ENCODE measurements at regions not wholly inside any gene's neighbourhood (a gene's known extent, or its start where the extent isn't known, plus 50 kb on each side); places are given as distances from the start of the nearest gene placed in this dataset.
"Not testable (repeated sequence)": the region's sequence is repeated elsewhere in the genome, so short reads cannot be mapped to it uniquely, and the experiment has no call there.

DNA sequence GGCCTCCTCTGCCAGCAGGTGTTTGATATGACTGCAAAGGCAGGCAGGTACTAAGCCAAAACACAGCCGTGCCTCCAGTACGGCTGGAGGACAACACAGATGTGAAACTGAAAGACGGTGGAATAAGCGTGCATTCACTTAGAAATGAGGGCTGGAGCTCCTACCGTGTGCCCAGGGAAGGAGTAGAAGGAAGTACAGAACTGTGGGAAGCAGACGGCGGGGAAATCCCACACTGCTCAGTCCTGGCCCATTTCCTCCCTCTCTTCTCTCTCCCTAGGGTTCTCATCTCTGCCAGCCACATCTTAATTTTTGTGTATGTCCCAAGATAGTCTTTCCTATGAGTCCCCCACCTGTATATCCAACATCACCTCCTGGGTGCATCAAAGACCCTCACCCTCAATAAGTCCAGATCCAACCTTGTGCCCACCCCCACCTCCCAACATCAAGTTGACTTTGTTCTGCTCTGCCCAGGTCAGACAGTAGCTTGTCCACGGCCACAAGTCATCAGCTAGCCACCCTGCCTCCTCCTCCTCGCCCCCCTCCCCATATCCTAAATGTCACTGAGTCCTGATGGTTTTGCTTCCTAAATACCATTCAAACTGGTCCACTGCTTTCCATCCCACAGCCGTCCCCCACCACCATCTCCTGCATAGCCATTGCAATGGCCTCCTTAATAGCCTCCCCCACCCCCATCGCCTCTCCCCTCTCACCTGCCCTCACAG, 77.1 kb upstream of the RPL38 start:
- DNase-seq, result no peak

GRCh38 chr17:74126959-74127358, 76.5 kb upstream of the RPL38 start:
- no peak for DNase-seq

DNA sequence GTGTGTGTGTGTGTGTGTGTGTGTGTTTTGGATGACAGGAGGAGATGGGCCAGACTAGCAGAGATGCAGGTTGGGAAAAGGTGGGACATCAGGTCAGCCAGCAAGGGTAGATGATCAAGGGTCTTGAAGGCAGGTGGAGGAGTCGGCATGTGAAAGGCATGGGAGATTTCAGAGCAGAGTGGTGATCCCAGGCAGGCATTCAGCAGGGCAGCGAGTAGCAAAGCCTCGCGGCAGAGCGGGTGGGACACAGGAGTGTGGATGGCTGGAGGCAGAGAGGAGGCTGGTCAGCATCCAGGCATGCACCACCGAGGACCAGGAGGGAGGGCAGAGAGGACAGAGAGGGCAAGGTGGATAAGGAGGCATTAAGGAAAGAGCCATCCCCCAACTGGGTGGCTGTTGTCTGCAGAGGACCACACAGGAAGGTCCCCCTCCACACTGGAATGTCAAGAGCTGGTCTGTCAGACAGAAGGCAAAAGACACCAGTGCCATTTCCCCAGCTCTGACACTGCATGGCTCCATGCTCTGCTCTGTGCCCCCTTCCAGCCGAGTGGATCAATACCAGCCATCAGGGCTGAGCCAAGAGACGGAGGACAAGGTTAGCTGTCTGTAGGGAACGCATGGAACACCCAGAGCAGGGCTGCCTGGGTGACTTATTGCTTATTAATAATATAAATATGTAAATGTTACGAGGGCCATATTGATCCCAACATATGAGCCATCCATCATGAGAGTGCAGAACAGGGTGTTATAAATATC, 74.8 kb upstream of the RPL38 start:
- DNase-seq, result no peak

DNA sequence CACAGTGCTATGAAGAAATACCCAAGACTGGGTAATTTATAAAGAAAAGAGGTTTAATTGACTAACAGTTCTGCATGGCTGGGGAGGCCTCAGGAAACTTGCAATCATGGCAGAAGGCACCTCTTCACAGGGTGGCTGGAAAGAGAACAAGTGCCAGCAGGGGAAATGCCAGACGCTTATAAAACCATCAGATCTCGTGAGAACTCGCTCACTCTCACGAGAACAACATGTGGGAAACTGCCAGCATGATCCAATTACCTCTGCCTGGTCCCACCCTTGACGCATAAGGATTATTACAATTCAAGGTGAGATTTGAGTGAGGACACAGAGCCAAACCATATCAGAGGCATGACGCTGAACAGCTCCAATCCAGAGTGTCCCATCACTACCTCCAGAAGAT, 73.7 kb upstream of the RPL38 start:
- DNase-seq, result not testable (repeated sequence)

DNA sequence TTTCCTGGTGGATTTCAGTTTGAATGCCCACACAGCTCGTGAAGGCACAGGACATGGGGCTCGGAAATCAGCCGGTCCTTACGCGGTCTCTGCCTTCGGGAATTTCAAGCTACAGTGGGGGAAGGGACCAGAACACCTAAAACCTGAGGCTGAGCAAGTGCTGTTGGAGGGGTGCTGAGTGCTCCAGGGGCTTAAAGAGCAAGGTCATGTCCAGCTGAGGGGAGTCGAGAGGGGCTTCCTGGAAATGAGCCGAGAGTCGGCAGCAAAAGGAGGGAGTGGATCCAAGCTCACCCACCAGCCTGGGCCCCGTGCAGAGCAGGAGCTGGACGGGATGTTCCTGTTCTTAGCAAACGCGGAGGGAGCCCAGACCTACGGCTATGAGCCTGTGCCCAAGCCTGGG, 73.2 kb upstream of the RPL38 start:
- no peak for DNase-seq

DNA sequence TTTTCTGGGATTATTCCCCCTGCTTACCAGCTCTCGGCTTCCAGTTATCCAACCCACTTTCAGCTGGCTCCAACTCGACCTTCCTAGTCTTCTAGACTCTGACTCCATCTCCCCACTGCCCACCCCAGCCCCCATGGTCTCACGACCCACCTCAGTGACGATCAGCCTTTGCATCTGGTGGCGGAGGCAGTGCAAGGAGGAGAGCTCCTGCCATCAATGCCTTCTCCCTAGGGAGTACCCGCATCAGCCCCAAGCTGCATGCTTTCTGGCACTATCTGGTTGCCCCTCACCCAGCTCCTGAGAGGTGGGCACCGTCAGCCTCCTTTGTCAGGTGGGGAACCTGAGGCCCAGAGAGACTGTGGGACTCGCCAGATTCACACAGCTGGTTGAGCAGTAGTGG, 72.6 kb upstream of the RPL38 start:
- DNase-seq, result no peak

GRCh38 chr17:74132354-74132753, 71.1 kb upstream of the RPL38 start:
- DNase-seq, result no peak

DNA sequence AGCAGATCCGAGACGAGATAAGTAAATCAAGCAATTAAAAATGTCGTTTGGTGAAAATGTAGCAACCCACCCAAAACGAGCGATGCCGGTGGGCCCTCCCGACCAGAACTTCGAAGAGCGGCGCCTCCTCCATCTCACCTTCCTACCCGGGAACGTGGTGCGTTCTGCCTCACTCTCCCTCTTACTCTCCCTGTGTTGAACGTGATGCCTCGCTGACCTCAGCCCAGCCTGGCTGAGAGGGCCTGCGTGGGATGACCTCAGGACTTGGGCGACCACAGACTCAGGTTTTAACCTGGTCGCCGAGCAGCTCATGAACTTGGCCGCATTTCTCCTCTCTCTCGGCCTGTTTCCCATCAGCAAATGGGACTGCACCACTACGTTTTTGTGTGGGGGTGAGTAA, 69.7 kb upstream of the RPL38 start:
- DNase-seq, result no peak

GRCh38 chr17:74134234-74134633, 69.2 kb upstream of the RPL38 start:
- DNase-seq, result not testable (repeated sequence)

DNA sequence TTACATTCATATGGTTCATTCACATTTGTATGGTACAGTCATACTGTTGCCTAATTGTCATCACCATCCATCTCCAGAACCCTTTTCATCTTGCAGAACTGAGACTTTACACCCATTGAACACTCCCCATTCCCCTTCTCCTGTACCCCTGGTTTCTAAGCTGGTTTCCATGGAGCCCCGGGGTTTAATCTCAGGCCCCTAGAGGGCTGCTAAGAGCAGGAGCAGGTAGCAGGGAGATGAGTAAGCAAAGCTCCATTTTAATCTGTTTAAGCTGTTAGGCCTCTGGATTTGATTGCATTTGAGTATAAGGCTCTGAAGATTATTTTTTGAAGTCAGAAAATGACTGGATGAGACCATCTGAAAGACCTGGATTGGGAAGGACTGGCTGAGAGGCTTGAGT, 68.5 kb upstream of the RPL38 start:
- no peak for DNase-seq

DNA sequence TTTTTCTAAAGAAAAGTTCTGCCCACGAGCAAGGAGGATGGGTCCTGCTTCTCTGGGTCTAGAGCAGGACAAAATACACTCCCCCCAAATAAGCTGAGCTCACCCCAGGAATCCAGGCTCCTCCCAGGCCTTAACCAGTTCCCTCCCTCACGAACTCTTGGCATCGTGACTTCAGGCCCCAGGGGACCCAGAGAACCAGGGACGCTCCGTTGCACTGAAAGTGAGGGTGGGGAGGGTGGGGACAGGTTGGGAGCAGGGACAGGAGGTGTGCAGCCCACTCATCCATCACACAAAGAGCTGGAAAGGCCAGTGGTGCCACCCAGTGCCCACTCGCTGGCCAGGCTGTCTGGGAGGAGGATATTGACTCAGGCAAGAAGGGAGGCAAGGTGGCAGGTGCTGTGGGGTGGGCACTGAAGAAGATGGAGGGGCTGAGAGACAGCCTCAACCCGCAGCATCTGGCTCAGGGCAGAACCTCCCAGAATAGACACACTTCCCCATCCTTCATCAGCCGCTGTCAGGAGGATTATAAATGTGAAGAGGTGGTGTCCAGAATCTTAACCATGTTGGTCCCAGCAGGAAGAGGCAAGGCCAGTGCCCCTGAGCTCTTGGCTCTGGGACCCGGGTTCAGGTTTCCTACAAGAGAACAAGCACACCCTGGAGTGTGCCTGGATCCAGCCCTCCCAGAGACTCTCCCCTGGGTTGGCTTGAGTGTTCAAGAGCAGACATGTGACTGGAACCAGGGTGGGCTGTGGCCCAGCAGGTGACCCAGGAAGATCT, 67.9 kb upstream of the RPL38 start:
- DNase-seq, result no peak

- no peak for DNase-seq
These were observed 66.1 kb upstream of the RPL38 start for GRCh38 chr17:74137416-74137815.

GRCh38 chr17:74139120-74139519, 64.4 kb upstream of the RPL38 start:
- no peak for DNase-seq

GRCh38 chr17:74140282-74140681, 63.2 kb upstream of the RPL38 start:
- no peak for DNase-seq

- no peak for DNase-seq
These were observed 61.9 kb upstream of the RPL38 start for GRCh38 chr17:74141612-74142011.

DNA sequence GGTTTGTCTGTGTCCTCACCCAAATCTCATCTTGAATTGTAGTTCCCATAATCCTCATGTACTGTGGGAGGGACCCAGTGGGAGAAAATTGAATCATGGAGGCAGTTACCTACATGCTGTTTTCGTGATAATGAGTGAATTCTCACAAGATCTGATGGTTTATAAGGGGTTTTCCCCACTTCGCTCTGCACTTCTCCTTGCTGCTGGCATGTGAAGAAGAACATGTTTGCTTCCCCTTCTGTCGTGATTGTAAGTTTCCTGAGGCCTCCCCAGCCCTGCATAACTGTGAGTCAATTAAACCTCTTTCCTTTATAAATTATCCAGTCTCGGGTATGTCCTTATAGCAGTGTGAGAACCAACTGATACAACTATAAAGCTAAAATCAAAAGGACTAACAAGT, 60.2 kb upstream of the RPL38 start:
- not testable (repeated sequence) for DNase-seq

- no peak for DNase-seq
These were observed 57.7 kb upstream of the RPL38 start for GRCh38 chr17:74145756-74146155.

- DNase-seq, result no peak
These were observed 57.3 kb upstream of the RPL38 start for GRCh38 chr17:74146196-74146595.

- DNase-seq, result no peak
These were observed 56.2 kb upstream of the RPL38 start for GRCh38 chr17:74147056-74147835.

- no peak for DNase-seq
These were observed 55.5 kb upstream of the RPL38 start for GRCh38 chr17:74147966-74148365.

DNA sequence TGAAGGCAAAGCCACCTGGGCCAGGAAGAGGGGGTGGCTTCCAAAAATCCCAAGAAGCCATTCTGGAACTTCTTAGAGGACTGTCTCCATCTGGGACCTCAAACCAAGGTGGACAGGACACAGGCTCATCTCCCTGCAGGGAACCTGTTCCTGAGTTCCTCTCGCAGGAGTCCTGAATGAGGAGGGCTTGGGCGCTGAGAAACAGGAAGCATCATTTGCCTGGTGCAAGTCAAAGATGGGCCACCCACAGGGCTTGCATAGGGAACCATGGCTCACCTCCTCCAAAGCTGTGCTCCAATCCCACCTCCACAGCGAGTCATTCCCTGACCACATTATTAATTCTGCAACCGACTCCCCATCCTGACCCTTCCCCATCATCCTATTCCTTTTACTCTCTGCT, 55.0 kb upstream of the RPL38 start:
- DNase-seq, result no peak

GRCh38 chr17:74148901-74149596, 54.4 kb upstream of the RPL38 start:
- DNase-seq, result no peak

Measured in NCI-H2107 (cell line).